Omental fat pad (tissue), 3 donors: ENCODE measurements at regions not wholly inside any gene's neighbourhood (a gene's known extent, or its start where the extent isn't known, plus 50 kb on each side); places are given as distances from the start of the nearest gene placed in this dataset.

Experiments
- ATAC-seq: fragments of 150-250 bp; one replicate; pipeline ENCODE4 v1.9.1; 2016; ENCODE audit warnings: mild to moderate bottlenecking, moderate library complexity; ENCODE audit not compliant: low FRiP score
- DNase-seq: peaks from one replicate; pipeline ENCODE4 v3.0.0-alpha.2; 2019; ENCODE audit warnings: low spot score
- CTCF ChIP-seq, 3 donors: fragments of 450-650 bp; IDR thresholded peaks; one replicate each; pipeline ENCODE4 v1.5.1; 2016 to 2017; ENCODE audit warnings: antibody characterized with exemption in 3 of 3, mild to moderate bottlenecking in 3 of 3, moderate library complexity in 2 of 3

DNA sequence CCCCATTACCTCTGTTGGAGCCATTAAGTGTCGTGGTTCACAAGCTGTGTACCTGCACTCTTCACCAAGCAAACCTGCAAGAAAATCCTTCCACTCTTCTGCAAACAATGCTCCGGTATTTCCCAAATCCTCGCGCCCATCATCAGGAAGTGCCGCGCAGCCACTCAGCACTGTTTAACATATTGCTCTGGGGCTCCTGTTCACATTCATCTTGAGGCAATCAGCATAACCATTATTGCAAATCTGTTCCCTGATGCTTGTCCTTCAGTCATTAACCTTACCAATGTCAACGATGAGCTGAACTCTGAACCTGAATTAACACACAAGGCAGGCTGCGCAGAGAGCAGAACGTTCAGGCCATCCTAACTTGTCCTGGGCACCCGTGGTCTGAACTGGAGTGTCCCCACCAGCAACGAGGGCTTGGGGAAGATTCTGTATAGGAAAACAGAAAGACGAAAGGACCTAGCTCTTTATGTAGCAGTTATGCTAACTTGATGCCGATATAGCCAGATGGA is 751.4 kb upstream of the AUTS2 start:
- ATAC-seq (no peak), DNase-seq (no peak)
- no peak for TF ChIP-seq CTCF (IDR thresholded peaks at IDR 0.05)

DNA sequence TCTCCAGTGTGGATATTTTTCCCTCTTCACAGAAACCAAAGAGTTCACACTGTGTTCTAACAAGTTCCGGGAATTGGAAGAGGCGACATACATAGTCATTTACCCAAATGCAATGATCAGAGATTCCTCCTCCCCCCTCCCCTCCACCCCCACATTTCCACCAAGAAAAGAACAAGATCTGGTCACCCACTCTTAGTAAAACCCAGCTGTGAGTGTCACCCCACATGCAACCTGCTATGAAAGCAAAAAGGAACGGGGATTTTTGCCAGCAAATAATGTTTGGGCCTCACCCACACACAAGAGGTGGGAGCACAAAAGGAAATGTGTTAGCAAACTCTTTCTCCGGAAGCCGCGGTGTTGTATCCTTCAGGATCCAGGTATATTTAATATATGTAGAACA is 745.0 kb upstream of the AUTS2 start:
- DNase-seq (no peak), ATAC-seq (no peak)
- no peak for TF ChIP-seq CTCF (IDR thresholded peaks at IDR 0.05)

DNA sequence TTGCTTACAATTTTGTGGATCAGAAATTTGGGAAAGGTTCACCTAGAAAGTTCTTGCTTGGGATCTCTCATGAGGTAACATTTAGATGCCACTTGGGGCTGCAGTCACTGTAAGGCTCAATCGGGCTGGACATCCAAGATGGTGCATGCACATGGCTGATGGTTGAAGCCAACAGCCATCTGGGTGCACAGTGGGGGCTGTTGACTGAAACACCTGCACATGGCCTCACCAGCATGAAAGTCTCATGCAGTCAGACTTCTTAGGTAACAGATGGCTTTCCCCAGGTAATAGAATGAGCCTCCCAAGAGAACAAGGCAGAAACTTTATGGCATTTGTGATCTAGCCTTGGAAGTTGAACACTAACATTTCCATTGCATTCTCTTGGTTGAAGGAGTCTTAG is 740.7 kb upstream of the AUTS2 start:
- TF ChIP-seq CTCF (IDR thresholded peaks at IDR 0.05): no peak
- ATAC-seq (no peak), DNase-seq (no peak)

- no peak for ATAC-seq
- TF ChIP-seq CTCF (IDR thresholded peaks at IDR 0.05): no peak
- DNase-seq: no peak
Measured at GRCh38 chr7:68858497-68858896, 739.8 kb upstream of the AUTS2 start.

GRCh38 chr7:68861171-68861570 is 737.1 kb upstream of the AUTS2 start:
- no peak for ATAC-seq
- DNase-seq: no peak
- TF ChIP-seq CTCF (IDR thresholded peaks at IDR 0.05): no peak

DNA sequence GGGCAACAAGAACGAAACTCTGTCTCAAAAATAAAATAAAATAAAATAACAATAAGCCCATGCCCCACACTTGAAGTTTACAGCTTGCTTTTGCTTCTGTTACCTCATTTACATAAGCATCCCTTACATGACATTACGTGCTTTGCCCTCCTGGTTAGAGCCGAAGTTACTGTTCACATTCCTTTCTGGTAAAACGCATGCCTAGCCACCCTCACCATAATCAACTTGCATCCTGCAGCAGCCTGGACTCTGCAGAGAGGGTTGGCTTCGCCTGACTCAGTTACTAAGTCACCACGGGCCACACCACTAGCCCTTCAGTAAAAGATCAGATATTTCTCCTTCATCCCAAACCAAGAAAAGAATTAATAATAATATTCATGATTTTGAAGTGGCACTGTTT is 736.0 kb upstream of the AUTS2 start:
- no peak for ATAC-seq
- DNase-seq: no peak
- TF ChIP-seq CTCF (IDR thresholded peaks at IDR 0.05): no peak

- ATAC-seq (no peak), DNase-seq (no peak)
- TF ChIP-seq CTCF (IDR thresholded peaks at IDR 0.05): no peak
Measured at GRCh38 chr7:68862736-68863135, 735.5 kb upstream of the AUTS2 start.
